ENCODE measurements at regions not wholly inside any gene's neighbourhood (a gene's known extent, or its start where the extent isn't known, plus 50 kb on each side); places are given as distances from the start of the nearest gene placed in this dataset.

DNA sequence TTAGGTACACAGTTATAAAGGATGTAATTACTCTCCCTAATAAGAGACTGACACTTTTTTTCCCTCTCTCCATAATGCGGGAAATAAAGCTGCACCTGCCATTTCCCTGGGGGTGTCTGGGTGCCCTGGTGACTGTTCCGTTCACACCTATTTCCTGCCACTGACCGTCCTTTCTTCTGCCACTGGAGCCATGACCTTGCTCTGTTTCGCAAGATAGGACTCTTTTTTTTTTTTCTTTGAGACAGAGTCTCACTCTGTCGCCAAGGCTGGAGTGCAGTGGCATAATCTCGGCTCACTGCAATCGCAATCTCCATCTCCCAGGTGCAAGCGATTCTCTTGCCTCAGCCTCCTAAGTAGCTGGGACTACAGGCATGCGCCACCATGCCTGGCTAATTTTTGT, 66.1 kb upstream of the SERBP1 start (continued):
- TF ChIP-seq, protein P1, sequence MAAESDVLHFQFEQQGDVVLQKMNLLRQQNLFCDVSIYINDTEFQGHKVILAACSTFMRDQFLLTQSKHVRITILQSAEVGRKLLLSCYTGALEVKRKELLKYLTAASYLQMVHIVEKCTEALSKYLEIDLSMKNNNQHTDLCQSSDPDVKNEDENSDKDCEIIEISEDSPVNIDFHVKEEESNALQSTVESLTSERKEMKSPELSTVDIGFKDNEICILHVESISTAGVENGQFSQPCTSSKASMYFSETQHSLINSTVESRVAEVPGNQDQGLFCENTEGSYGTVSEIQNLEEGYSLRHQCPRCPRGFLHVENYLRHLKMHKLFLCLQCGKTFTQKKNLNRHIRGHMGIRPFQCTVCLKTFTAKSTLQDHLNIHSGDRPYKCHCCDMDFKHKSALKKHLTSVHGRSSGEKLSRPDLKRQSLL (tag by site-specific recombination; IDR thresholded peaks at IDR 0.05), result no peak
- TF ChIP-seq ZNF510 (tag by site-specific recombination; IDR thresholded peaks at IDR 0.05; ENCODE audit: insufficient replicate concordance), result no peak

DNA sequence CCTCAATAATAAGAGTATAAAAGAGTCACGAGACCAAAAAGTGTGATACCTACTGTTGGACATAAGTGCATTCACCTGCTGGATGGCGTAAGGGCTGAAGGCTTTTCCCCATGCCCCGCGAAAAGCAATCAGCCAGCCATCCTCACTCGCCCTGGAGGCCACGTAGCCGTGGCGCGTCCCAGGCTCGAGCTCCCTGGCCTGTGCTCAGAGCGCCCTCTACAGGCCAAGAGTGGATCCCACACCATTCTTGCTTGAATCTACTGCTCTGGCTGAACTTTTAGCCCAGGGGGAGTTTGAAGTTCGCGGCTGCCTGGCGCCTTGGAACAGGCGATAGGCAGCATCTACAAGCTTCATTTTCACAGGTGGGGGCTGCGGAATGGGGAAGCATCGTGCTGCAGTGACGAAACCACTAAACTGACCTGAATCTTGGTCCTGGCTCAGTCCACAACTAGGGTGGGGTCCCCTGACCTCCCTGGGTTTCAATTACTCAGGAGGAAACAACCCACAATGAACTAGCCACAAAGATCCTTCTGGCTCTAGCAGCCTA, 70.3 kb upstream of the SERBP1 start:
- Histone ChIP-seq H3K4me1 (ENCODE audit: control insufficient read depth, insufficient read depth, low read length) (no peaks in the 10 kb centered on the region), H3K36me3 (ENCODE audit: control insufficient read depth in 2 of 2, insufficient read depth in 1 of 2, low read length in 2 of 2) (no peaks in the 10 kb centered on the region), H3K9me3 (ENCODE audit: control insufficient read depth, insufficient read depth, low read depth, low read length) (no peaks in the 10 kb centered on the region), H3K4me3 (ENCODE audit: low read depth, low read length) (no peak overlapping the region), H3K27ac (ENCODE audit: extremely low read depth, low read depth, low read length) (no peak overlapping the region)
- ChIA-PET POLR2A (interaction anchor here (0.6 to 1.4 kb wide), 3 partner anchors 12 to 71 kb away, joined by 3 to 9 read pairs (median 4); partner anchors contain the start of gene SERBP1), CTCF (interaction anchor here (0.5 to 4.5 kb wide), 68 partner anchors 9 to 736 kb away, joined by 3 to 91 read pairs (median 4); partner anchors contain the start of genes GADD45A and SERBP1)
- TF ChIP-seq SCRT1 (tag by site-specific recombination; IDR thresholded peaks at IDR 0.05; ENCODE audit: borderline replicate concordance), result no peak
- TF ChIP-seq ZNF184 (tag by site-specific recombination; IDR thresholded peaks at IDR 0.05), result no peak
- TF ChIP-seq ZNF16 (tag by site-specific recombination; IDR thresholded peaks at IDR 0.05; ENCODE audit: low read depth), result no peak
- TF ChIP-seq GLIS1 (tag by site-specific recombination; IDR thresholded peaks at IDR 0.05), result peak; percentile 33; the same call in 1 of the 2 replicates
- TF ChIP-seq ZFP69B (tag by site-specific recombination; IDR thresholded peaks at IDR 0.05), result 0 out of 2 replicates have a peak, but pooled peaks have one; percentile 23
- TF ChIP-seq, protein P2, sequence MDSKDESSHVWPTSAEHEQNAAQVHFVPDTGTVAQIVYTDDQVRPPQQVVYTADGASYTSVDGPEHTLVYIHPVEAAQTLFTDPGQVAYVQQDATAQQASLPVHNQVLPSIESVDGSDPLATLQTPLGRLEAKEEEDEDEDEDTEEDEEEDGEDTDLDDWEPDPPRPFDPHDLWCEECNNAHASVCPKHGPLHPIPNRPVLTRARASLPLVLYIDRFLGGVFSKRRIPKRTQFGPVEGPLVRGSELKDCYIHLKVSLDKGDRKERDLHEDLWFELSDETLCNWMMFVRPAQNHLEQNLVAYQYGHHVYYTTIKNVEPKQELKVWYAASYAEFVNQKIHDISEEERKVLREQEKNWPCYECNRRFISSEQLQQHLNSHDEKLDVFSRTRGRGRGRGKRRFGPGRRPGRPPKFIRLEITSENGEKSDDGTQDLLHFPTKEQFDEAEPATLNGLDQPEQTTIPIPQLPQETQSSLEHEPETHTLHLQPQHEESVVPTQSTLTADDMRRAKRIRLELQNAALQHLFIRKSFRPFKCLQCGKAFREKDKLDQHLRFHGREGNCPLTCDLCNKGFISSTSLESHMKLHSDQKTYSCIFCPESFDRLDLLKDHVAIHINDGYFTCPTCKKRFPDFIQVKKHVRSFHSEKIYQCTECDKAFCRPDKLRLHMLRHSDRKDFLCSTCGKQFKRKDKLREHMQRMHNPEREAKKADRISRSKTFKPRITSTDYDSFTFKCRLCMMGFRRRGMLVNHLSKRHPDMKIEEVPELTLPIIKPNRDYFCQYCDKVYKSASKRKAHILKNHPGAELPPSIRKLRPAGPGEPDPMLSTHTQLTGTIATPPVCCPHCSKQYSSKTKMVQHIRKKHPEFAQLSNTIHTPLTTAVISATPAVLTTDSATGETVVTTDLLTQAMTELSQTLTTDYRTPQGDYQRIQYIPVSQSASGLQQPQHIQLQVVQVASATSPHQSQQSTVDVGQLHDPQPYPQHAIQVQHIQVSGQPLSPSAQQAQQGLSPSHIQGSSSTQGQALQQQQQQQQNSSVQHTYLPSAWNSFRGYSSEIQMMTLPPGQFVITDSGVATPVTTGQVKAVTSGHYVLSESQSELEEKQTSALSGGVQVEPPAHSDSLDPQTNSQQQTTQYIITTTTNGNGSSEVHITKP (tag by site-specific recombination; IDR thresholded peaks at IDR 0.05), result peak; percentile 82
- TF ChIP-seq ZNF335 (tag by site-specific recombination; conservative IDR thresholded peaks at IDR 0.05), result 0 out of 2 replicates have a peak, but pooled peaks have one; percentile 34
- TF ChIP-seq FEZF1 (tag by site-specific recombination; IDR thresholded peaks at IDR 0.05), result no peak
- 0 out of 2 replicates have a peak, but pooled peaks have one; percentile 32 for TF ChIP-seq ZEB2 (tag by site-specific recombination; IDR thresholded peaks at IDR 0.05)
- no peak for TF ChIP-seq ZBTB1 (tag by site-specific recombination; IDR thresholded peaks at IDR 0.05)
- TF ChIP-seq ZBTB17 (tag by site-specific recombination; IDR thresholded peaks at IDR 0.05), result peak; percentile 90
- TF ChIP-seq ZNF133 (tag by site-specific recombination; IDR thresholded peaks at IDR 0.05), result no peak
- TF ChIP-seq ZNF350 (tag by site-specific recombination; IDR thresholded peaks at IDR 0.05), result no peak
- TF ChIP-seq ZNF623 (tag by site-specific recombination; IDR thresholded peaks at IDR 0.05), result no peak
- TF ChIP-seq ZNF221 (tag by site-specific recombination; IDR thresholded peaks at IDR 0.05; ENCODE audit: borderline replicate concordance), result no peak
- TF ChIP-seq ZNF391 (tag by site-specific recombination; IDR thresholded peaks at IDR 0.05; ENCODE audit: borderline replicate concordance, low read depth), result peak; percentile 45; the same call in 1 of the 2 replicates
- peak; percentile 56; the same call in 1 of the 2 replicates for TF ChIP-seq SCRT2 (tag by site-specific recombination; IDR thresholded peaks at IDR 0.05)
- TF ChIP-seq ZNF654 (tag by site-specific recombination; IDR thresholded peaks at IDR 0.05; ENCODE audit: low read depth), result peak; percentile 98
- peak; percentile 81; the same call in 1 of the 2 replicates for TF ChIP-seq ZSCAN30 (tag by site-specific recombination; IDR thresholded peaks at IDR 0.05)
- 0 out of 2 replicates have a peak, but pooled peaks have one; percentile 22 for TF ChIP-seq ZNF629 (tag by site-specific recombination; IDR thresholded peaks at IDR 0.05)
- no peak for TF ChIP-seq ZNF48 (tag by site-specific recombination; IDR thresholded peaks at IDR 0.05)
- TF ChIP-seq, protein P1 (tag by site-specific recombination; IDR thresholded peaks at IDR 0.05), result peak; percentile 8; the same call in 1 of the 2 replicates
- peak; percentile 95 for TF ChIP-seq ZNF660 (tag by site-specific recombination; IDR thresholded peaks at IDR 0.05)
- TF ChIP-seq, protein P3, sequence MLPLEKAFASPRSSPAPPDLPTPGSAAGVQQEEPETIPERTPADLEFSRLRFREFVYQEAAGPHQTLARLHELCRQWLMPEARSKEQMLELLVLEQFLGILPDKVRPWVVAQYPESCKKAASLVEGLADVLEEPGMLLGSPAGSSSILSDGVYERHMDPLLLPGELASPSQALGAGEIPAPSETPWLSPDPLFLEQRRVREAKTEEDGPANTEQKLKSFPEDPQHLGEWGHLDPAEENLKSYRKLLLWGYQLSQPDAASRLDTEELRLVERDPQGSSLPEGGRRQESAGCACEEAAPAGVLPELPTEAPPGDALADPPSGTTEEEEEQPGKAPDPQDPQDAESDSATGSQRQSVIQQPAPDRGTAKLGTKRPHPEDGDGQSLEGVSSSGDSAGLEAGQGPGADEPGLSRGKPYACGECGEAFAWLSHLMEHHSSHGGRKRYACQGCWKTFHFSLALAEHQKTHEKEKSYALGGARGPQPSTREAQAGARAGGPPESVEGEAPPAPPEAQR (tag by site-specific recombination; IDR thresholded peaks at IDR 0.05), result no peak
- TF ChIP-seq, protein P4, sequence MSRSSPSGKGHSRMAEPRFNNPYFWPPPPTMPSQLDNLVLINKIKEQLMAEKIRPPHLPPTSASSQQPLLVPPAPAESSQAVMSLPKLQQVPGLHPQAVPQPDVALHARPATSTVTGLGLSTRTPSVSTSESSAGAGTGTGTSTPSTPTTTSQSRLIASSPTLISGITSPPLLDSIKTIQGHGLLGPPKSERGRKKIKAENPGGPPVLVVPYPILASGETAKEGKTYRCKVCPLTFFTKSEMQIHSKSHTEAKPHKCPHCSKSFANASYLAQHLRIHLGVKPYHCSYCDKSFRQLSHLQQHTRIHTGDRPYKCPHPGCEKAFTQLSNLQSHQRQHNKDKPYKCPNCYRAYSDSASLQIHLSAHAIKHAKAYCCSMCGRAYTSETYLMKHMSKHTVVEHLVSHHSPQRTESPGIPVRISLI (tag by site-specific recombination; IDR thresholded peaks at IDR 0.05), result no peak
- peak; percentile 32; the same call in 1 of the 2 replicates for TF ChIP-seq ZFP37 (tag by site-specific recombination; IDR thresholded peaks at IDR 0.05)
- TF ChIP-seq KLF1 (tag by site-specific recombination; IDR thresholded peaks at IDR 0.05), result no peak

All from HEK293 (cell line).